ENCODE measurements at regions not wholly inside any gene's neighbourhood (a gene's known extent, or its start where the extent isn't known, plus 50 kb on each side); places are given as distances from the start of the nearest gene placed in this dataset.

DNA sequence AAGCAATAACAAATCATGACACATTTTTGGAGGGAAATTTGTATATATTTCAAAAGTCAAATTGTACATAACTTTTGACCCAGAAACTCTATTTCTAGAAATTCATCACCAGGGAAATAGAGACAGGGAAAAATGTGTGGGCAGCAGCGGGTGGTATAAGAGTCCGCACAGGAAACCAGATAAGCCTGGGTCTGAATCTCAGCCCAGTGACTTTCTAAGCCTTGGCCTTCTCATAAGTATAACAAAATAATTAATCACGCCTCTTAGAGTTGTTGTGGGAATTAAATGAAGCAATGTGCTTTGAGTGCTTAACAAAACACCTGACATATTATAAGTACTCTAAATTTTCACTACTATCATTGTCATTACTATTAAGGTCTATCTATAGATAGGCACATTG, 149.2 kb upstream of the DAP start:
- no peak for DNase-seq
- H4K91ac ChIP-seq (ENCODE audit: insufficient read length, low read depth, low read length): no peak overlapping the region
- Mint-ChIP-seq H3K9me3 (no peaks in the 10 kb centered on the region), H3K27ac (no peak overlapping the region), H3K36me3 (ENCODE audit: insufficient read depth in 1 of 3, low read depth in 3 of 3) (no peaks in the 10 kb centered on the region), H3K27me3 (ENCODE audit: low read depth) (peaks cover 3% of the 10 kb centered on the region; the same call in 1 of the 2 replicates), H3K4me3 (no peak overlapping the region), H3K4me1 (peaks cover under 1 to 5% of the 10 kb centered on the region in 2 experiments)
- H2AFZ ChIP-seq (ENCODE audit: low read length): no peak overlapping the region
- H3K79me2 ChIP-seq (ENCODE audit: insufficient read depth, low read length): no peaks in the 10 kb centered on the region
- no peaks in the 10 kb centered on the region for H3K27me3 ChIP-seq (ENCODE audit: insufficient read depth, low read length)
- H2BK5ac ChIP-seq (ENCODE audit: insufficient read length, low read length): no peak overlapping the region
- H3T11ph ChIP-seq (ENCODE audit: low read length): no peak overlapping the region
- no peaks in the 10 kb centered on the region for H3K79me1 ChIP-seq (ENCODE audit: insufficient read depth, low read depth, low read length, poor library complexity, severe bottlenecking)
- H2AK5ac ChIP-seq (ENCODE audit: insufficient read length, low read length): no peak overlapping the region
- WGBS (ENCODE audit: extremely low coverage, insufficient read length, low lambda C conversion rate): no CpG with 5 or more reads among the region's 3 CpGs
- no peak overlapping the region for H2BK15ac ChIP-seq (ENCODE audit: low read depth, low read length)
- H4K8ac ChIP-seq (replicated peaks; ENCODE audit: insufficient read length, low read depth, low read length): no peak overlapping the region
- H4K5ac ChIP-seq (ENCODE audit: insufficient read length, low read depth, low read length): no peak overlapping the region
- TF ChIP-seq, protein P1, sequence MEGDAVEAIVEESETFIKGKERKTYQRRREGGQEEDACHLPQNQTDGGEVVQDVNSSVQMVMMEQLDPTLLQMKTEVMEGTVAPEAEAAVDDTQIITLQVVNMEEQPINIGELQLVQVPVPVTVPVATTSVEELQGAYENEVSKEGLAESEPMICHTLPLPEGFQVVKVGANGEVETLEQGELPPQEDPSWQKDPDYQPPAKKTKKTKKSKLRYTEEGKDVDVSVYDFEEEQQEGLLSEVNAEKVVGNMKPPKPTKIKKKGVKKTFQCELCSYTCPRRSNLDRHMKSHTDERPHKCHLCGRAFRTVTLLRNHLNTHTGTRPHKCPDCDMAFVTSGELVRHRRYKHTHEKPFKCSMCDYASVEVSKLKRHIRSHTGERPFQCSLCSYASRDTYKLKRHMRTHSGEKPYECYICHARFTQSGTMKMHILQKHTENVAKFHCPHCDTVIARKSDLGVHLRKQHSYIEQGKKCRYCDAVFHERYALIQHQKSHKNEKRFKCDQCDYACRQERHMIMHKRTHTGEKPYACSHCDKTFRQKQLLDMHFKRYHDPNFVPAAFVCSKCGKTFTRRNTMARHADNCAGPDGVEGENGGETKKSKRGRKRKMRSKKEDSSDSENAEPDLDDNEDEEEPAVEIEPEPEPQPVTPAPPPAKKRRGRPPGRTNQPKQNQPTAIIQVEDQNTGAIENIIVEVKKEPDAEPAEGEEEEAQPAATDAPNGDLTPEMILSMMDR (conservative IDR thresholded peaks at IDR 0.05): no peak
- no peak overlapping the region for H3K27ac ChIP-seq (ENCODE audit: insufficient read length, low read depth, low read length)
- no peaks in the 10 kb centered on the region for H4K20me1 ChIP-seq (ENCODE audit: control insufficient read depth, insufficient read depth, insufficient read length)
- H3K23ac ChIP-seq (ENCODE audit: insufficient read length, low read depth, low read length): no peak overlapping the region
- H2BK120ac ChIP-seq (ENCODE audit: low read depth, low read length, poor library complexity, severe bottlenecking): no peak overlapping the region
- no peak overlapping the region for H3K4me2 ChIP-seq (ENCODE audit: insufficient read depth, insufficient read length, low read length)
- no peak overlapping the region for H2BK12ac ChIP-seq (ENCODE audit: insufficient read length, low read depth, low read length)
- no peaks in the 10 kb centered on the region; the same call in 1 of the 2 replicates for H3K4me1 ChIP-seq (ENCODE audit: insufficient read depth, low read length)
- H3K4ac ChIP-seq (ENCODE audit: low read depth, low read length): no peak overlapping the region
- no peak overlapping the region for H3K18ac ChIP-seq (ENCODE audit: insufficient read length, low read depth, low read length)
- H3K14ac ChIP-seq (ENCODE audit: insufficient read depth, low read length): no peak overlapping the region
- H3K23me2 ChIP-seq (ENCODE audit: insufficient read length, low read depth, low read length, poor library complexity, severe bottlenecking): no peaks in the 10 kb centered on the region
- no peak overlapping the region for H3K56ac ChIP-seq (ENCODE audit: insufficient read length, low read depth, low read length)
- H2BK20ac ChIP-seq (ENCODE audit: low read depth, low read length, poor library complexity, severe bottlenecking): no peak overlapping the region
- no peaks in the 10 kb centered on the region for H3K9me3 ChIP-seq (ENCODE audit: control insufficient read depth, low read depth, low read length)
- H3K9ac ChIP-seq (ENCODE audit: extremely low read depth, insufficient read length, low read length): no peak overlapping the region
